ENCODE measurements at regions not wholly inside any gene's neighbourhood (a gene's known extent, or its start where the extent isn't known, plus 50 kb on each side); places are given as distances from the start of the nearest gene placed in this dataset.

DNA sequence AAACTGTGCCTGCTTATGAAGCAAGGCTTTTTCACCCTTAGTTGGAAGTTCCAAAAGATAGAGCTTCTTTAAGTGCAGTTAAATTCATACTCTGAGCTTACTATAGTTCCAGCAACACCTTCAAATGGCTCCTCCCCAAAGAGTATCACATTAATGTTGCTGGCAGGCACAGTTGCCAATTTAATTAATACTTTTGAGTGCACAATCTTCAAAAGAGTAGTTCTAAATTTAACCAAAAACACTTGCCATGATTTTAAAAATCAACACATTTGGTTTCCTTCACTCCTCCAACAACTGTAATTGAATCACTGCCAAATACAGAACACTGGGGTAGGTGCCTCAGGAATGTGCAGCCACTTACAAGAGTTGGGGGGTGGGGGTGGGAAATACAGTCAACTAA is 150.6 kb upstream of the UBE2E3 start:
- TF ChIP-seq POLR2AphosphoS5 (IDR thresholded peaks at IDR 0.05; ENCODE audit: low read depth) (no peak), SPI1 (IDR thresholded peaks at IDR 0.05; ENCODE audit: borderline replicate concordance, low read depth) (no peak), GABPA (IDR thresholded peaks at IDR 0.05; ENCODE audit: low read depth) (no peak)
- TF ChIP-seq, protein P1, sequence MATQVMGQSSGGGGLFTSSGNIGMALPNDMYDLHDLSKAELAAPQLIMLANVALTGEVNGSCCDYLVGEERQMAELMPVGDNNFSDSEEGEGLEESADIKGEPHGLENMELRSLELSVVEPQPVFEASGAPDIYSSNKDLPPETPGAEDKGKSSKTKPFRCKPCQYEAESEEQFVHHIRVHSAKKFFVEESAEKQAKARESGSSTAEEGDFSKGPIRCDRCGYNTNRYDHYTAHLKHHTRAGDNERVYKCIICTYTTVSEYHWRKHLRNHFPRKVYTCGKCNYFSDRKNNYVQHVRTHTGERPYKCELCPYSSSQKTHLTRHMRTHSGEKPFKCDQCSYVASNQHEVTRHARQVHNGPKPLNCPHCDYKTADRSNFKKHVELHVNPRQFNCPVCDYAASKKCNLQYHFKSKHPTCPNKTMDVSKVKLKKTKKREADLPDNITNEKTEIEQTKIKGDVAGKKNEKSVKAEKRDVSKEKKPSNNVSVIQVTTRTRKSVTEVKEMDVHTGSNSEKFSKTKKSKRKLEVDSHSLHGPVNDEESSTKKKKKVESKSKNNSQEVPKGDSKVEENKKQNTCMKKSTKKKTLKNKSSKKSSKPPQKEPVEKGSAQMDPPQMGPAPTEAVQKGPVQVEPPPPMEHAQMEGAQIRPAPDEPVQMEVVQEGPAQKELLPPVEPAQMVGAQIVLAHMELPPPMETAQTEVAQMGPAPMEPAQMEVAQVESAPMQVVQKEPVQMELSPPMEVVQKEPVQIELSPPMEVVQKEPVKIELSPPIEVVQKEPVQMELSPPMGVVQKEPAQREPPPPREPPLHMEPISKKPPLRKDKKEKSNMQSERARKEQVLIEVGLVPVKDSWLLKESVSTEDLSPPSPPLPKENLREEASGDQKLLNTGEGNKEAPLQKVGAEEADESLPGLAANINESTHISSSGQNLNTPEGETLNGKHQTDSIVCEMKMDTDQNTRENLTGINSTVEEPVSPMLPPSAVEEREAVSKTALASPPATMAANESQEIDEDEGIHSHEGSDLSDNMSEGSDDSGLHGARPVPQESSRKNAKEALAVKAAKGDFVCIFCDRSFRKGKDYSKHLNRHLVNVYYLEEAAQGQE (IDR thresholded peaks at IDR 0.05; ENCODE audit: insufficient replicate concordance, low read depth) = no peak
- TF ChIP-seq, protein P2, sequence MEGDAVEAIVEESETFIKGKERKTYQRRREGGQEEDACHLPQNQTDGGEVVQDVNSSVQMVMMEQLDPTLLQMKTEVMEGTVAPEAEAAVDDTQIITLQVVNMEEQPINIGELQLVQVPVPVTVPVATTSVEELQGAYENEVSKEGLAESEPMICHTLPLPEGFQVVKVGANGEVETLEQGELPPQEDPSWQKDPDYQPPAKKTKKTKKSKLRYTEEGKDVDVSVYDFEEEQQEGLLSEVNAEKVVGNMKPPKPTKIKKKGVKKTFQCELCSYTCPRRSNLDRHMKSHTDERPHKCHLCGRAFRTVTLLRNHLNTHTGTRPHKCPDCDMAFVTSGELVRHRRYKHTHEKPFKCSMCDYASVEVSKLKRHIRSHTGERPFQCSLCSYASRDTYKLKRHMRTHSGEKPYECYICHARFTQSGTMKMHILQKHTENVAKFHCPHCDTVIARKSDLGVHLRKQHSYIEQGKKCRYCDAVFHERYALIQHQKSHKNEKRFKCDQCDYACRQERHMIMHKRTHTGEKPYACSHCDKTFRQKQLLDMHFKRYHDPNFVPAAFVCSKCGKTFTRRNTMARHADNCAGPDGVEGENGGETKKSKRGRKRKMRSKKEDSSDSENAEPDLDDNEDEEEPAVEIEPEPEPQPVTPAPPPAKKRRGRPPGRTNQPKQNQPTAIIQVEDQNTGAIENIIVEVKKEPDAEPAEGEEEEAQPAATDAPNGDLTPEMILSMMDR (IDR thresholded peaks at IDR 0.05; ENCODE audit: insufficient read depth, low read length) = no peak
- Histone ChIP-seq H3K4me3 (replicated peaks; ENCODE audit: insufficient read depth, low read length) (no peak overlapping the region), H3K27me3 (ENCODE audit: insufficient read depth, poor library complexity, severe bottlenecking) (no peaks in the 10 kb centered on the region), H3K27ac (replicated peaks) (no peak overlapping the region)
- no peak for DNase-seq (ENCODE audit: low read depth in 1 of 2, low spot score in 1 of 2)

DNA sequence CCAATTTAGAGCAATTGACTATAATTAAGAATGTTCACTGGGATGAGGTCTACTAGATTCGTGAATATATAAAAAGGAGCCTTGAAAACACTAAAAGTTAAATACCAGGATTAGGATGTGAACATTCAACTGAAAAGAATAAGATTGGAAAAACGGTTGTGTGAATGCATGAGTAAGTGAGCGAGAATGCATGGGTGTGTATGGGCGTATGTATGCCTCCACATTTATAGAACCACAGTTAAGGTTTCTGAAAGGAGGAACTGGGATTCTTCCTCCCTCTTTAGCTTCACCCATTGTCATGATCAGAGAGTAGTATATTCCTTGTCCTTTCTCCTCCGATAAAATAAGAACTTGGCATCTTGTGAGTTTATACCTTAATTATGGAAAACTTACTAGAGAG is 151.1 kb upstream of the UBE2E3 start:
- no peak for DNase-seq (ENCODE audit: low read depth in 1 of 2, low spot score in 1 of 2)
- no peaks in the 10 kb centered on the region for H3K27me3 ChIP-seq (ENCODE audit: insufficient read depth, poor library complexity, severe bottlenecking)
- H3K27ac ChIP-seq (replicated peaks) = no peak overlapping the region
- no peak overlapping the region for H3K4me3 ChIP-seq (replicated peaks; ENCODE audit: insufficient read depth, low read length)
- TF ChIP-seq, protein P1 (IDR thresholded peaks at IDR 0.05; ENCODE audit: insufficient replicate concordance, low read depth) = no peak

DNA sequence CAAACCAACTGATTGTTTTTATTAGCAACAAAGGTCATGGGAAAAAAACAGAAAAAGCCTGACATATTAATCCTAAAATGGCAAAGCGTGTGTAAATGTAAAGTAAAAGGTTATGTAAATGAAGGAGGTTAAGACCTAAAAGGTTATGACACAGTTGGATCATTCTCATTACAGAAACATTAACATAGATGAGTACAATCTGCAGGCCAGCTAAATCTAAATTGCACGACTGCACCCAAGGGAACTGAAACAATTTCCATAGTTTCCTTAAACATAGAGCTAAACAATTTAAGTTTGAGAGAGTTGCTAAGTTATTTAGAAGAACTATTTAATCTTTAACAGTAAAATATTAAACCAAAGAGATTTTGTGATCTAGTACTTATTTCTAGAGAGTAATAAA is 151.6 kb upstream of the UBE2E3 start:
- Histone ChIP-seq H3K27ac (replicated peaks) (no peak overlapping the region), H3K27me3 (ENCODE audit: insufficient read depth, poor library complexity, severe bottlenecking) (no peaks in the 10 kb centered on the region), H3K4me3 (replicated peaks; ENCODE audit: insufficient read depth, low read length) (no peak overlapping the region)
- TF ChIP-seq, protein P1 (IDR thresholded peaks at IDR 0.05; ENCODE audit: insufficient replicate concordance, low read depth) = no peak
- no peak for TF ChIP-seq GABPA (IDR thresholded peaks at IDR 0.05; ENCODE audit: low read depth)
- TF ChIP-seq SPI1 (IDR thresholded peaks at IDR 0.05; ENCODE audit: borderline replicate concordance, low read depth) = no peak
- no peak for TF ChIP-seq POLR2AphosphoS5 (IDR thresholded peaks at IDR 0.05; ENCODE audit: low read depth)
- TF ChIP-seq, protein P2 (IDR thresholded peaks at IDR 0.05; ENCODE audit: insufficient read depth, low read length) = no peak
- no peak for DNase-seq (ENCODE audit: low read depth in 1 of 2, low spot score in 1 of 2)
